ENCODE measurements at regions not wholly inside any gene's neighbourhood (a gene's known extent, or its start where the extent isn't known, plus 50 kb on each side); places are given as distances from the start of the nearest gene placed in this dataset.
A peak's percentile ranks its signal among the peaks of the same experiment; 100 is the strongest.

DNA sequence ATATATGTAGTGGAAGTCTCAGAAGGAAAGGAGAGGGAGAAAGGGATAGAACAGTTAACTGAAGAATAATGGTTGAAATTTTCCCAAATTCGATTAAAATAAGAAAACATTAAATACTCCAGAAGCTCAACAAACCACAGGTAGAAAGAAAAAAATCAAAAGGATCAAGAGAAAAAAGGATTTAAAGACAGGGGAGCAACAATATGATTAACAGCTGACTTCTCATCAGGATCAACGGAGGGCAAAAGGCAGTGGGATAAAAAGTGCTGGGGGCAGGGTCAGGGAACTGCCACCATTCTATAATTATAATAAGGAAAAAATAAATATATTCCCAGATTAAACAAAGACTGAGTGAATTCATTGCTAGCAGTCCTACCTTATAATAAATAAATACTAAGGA is 55.3 kb downstream of the CDKN2C start:
- POLR2A ChIA-PET (ENCODE audit: partially characterized antibody), result no interaction called here
- no peak overlapping the region for H3K27ac Mint-ChIP-seq
- no peaks in the 10 kb centered on the region for H3K4me1 Mint-ChIP-seq

GRCh38 chr1:51032936-51033335 is 62.9 kb downstream of the CDKN2C start:
- Histone ChIP-seq H3K4me1 (ENCODE audit: insufficient read depth, low read length) (no peaks in the 10 kb centered on the region), H3K27me3 (ENCODE audit: insufficient read depth, low read length) (no peaks in the 10 kb centered on the region), H3K27ac (ENCODE audit: low read depth, low read length) (no peak overlapping the region), H3K4me3 (ENCODE audit: low read length in 2 of 2) (no peak overlapping the region), H3K36me3 (ENCODE audit: insufficient read depth, low read length) (no peaks in the 10 kb centered on the region), H3K9me3 (ENCODE audit: control insufficient read depth in 1 of 2, low read length in 2 of 2) (no peaks in the 10 kb centered on the region)
- no peak for DNase-seq
- peaks cover 6% of the 10 kb centered on the region in 2 donors for H3K27me3 Mint-ChIP-seq
- H3K9me3 Mint-ChIP-seq, result peaks cover 0 to 2% (median 0%) of the 10 kb centered on the region in 8 donors
- POLR2A ChIA-PET (ENCODE audit: partially characterized antibody), result no interaction called here
- intact Hi-C loops (cut with micrococcal nuclease), result no loop called here
- H3K4me1 Mint-ChIP-seq, result no peaks in the 10 kb centered on the region
- no peaks in the 10 kb centered on the region for H3K36me3 Mint-ChIP-seq
- CTCF ChIA-PET (ENCODE audit: partially characterized antibody), result no interaction called here
- H3K27ac Mint-ChIP-seq, result no peak overlapping the region
- H3K4me3 Mint-ChIP-seq, result no peak overlapping the region

More for the DNA sequence above, 55.3 kb downstream of the CDKN2C start:
- CTCF ChIA-PET (ENCODE audit: partially characterized antibody), result no interaction called here
- H3K4me1 ChIP-seq (ENCODE audit: insufficient read depth, low read length), result no peaks in the 10 kb centered on the region
- H3K27me3 ChIP-seq (ENCODE audit: insufficient read depth, low read length), result no peaks in the 10 kb centered on the region
- no peaks in the 10 kb centered on the region for H3K9me3 ChIP-seq (ENCODE audit: control insufficient read depth in 1 of 2, low read length in 2 of 2)
- H3K36me3 ChIP-seq (ENCODE audit: insufficient read depth, low read length), result no peaks in the 10 kb centered on the region
- H3K27ac ChIP-seq (ENCODE audit: low read depth, low read length), result no peak overlapping the region
- Mint-ChIP-seq H3K27me3 (peaks cover 4 to 8% of the 10 kb centered on the region in 2 donors), H3K36me3 (no peaks in the 10 kb centered on the region), H3K4me3 (no peak overlapping the region), H3K9me3 (peaks cover 0 to 6% (median 1%) of the 10 kb centered on the region in 8 donors)
- intact Hi-C loops (cut with micrococcal nuclease), result no loop called here
- DNase-seq, result no peak
- H3K4me3 ChIP-seq (ENCODE audit: low read length in 2 of 2), result no peak overlapping the region

- intact Hi-C loops (cut with micrococcal nuclease), result loop anchor here (2.0 kb wide), 1 partner anchor 75 kb away; no protein-coding TSS in a partner anchor
- Histone ChIP-seq H3K9me3 (ENCODE audit: control insufficient read depth in 1 of 2, low read length in 2 of 2) (no peaks in the 10 kb centered on the region), H3K36me3 (ENCODE audit: insufficient read depth, low read length) (no peaks in the 10 kb centered on the region), H3K4me1 (ENCODE audit: insufficient read depth, low read length) (no peaks in the 10 kb centered on the region), H3K27ac (ENCODE audit: low read depth, low read length) (no peak overlapping the region), H3K27me3 (ENCODE audit: insufficient read depth, low read length) (no peaks in the 10 kb centered on the region), H3K4me3 (ENCODE audit: low read length in 2 of 2) (no peak overlapping the region)
- Mint-ChIP-seq H3K27me3 (peaks cover 15 to 20% of the 10 kb centered on the region in 2 donors), H3K4me3 (no peak overlapping the region), H3K9me3 (peaks cover 0 to 13% (median 6%) of the 10 kb centered on the region in 8 donors), H3K4me1 (peaks cover 0 to 2% (median under 1%) of the 10 kb centered on the region in 4 donors), H3K27ac (no peak overlapping the region), H3K36me3 (peaks cover 0 to 2% of the 10 kb centered on the region in 2 donors)
- ChIA-PET POLR2A (ENCODE audit: partially characterized antibody) (no interaction called here), CTCF (ENCODE audit: partially characterized antibody) (interaction anchor here (1.5 kb wide), 1 partner anchor 114 kb away, joined by 6 read pairs; no protein-coding TSS in a partner anchor)
- DNase-seq, result no peak
Observed at GRCh38 chr1:51044199-51044598, 57.8 kb upstream of the C1orf185 start.

DNA sequence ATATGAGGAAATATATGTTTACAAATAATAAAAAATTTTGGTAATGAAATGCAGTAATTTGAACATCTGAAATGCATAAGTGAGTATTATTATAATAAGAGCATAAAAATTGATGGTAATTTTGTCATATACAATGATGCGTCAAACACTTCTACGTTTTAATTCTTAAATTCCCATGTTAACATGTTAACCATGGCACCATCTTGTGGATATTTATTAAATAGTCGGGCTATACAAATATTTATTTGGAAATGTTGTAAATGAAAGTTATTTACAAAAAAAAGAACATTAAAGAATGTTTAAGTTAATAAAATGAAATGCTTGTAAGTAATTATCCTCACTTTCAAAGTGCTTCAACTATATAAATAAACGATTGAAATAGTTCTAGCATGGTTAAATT is 57.2 kb upstream of the C1orf185 start:
- no peak overlapping the region for H3K4me3 ChIP-seq (ENCODE audit: low read length in 2 of 2)
- CTCF ChIA-PET (ENCODE audit: partially characterized antibody), result no interaction called here

GRCh38 chr1:51048021-51048420 is 54.0 kb upstream of the C1orf185 start:
- ChIA-PET CTCF (ENCODE audit: partially characterized antibody) (interaction anchor here (1.1 to 2.2 kb wide), 3 partner anchors 9 to 177 kb away, joined by 3 to 14 read pairs (median 8); no protein-coding TSS in a partner anchor), POLR2A (ENCODE audit: partially characterized antibody) (no interaction called here)
- intact Hi-C loops (cut with micrococcal nuclease), result no loop called here
- Histone ChIP-seq H3K36me3 (ENCODE audit: insufficient read depth, low read length) (no peaks in the 10 kb centered on the region), H3K4me1 (ENCODE audit: insufficient read depth, low read length) (no peaks in the 10 kb centered on the region), H3K27ac (ENCODE audit: low read depth, low read length) (no peak overlapping the region), H3K9me3 (ENCODE audit: control insufficient read depth in 1 of 2, low read length in 2 of 2) (no peaks in the 10 kb centered on the region), H3K27me3 (ENCODE audit: insufficient read depth, low read length) (no peaks in the 10 kb centered on the region), H3K4me3 (ENCODE audit: low read length in 2 of 2) (no peak overlapping the region)
- DNase-seq, result no peak
- Mint-ChIP-seq H3K4me3 (no peak overlapping the region), H3K4me1 (peaks cover 0 to 2% (median under 1%) of the 10 kb centered on the region in 4 donors), H3K27me3 (peaks cover 8 to 13% of the 10 kb centered on the region in 2 donors), H3K27ac (peak overlapping the region in 1 of 7 donors; percentile 1), H3K36me3 (no peaks in the 10 kb centered on the region), H3K9me3 (no peaks in the 10 kb centered on the region)

More for the DNA sequence above, 57.2 kb upstream of the C1orf185 start:
- H3K9me3 Mint-ChIP-seq, result peaks cover 0 to 7% (median 3%) of the 10 kb centered on the region in 8 donors
- H3K4me1 ChIP-seq (ENCODE audit: insufficient read depth, low read length), result no peaks in the 10 kb centered on the region
- no peaks in the 10 kb centered on the region for H3K36me3 ChIP-seq (ENCODE audit: insufficient read depth, low read length)
- peaks cover 13 to 18% of the 10 kb centered on the region in 2 donors for H3K27me3 Mint-ChIP-seq
- no peak overlapping the region for H3K4me3 Mint-ChIP-seq
- intact Hi-C loops (cut with micrococcal nuclease), result loop anchor here (1.0 to 2.0 kb wide), 4 partner anchors 76 to 271 kb away; no protein-coding TSS in a partner anchor
- no peaks in the 10 kb centered on the region for H3K27me3 ChIP-seq (ENCODE audit: insufficient read depth, low read length)
- DNase-seq, result peak in 1 of 5 donors; percentile 9
- POLR2A ChIA-PET (ENCODE audit: partially characterized antibody), result no interaction called here
- peaks cover 0 to 2% (median under 1%) of the 10 kb centered on the region in 4 donors for H3K4me1 Mint-ChIP-seq
- H3K36me3 Mint-ChIP-seq, result peaks cover 0 to 2% of the 10 kb centered on the region in 2 donors
- H3K27ac Mint-ChIP-seq, result no peak overlapping the region
- no peaks in the 10 kb centered on the region for H3K9me3 ChIP-seq (ENCODE audit: control insufficient read depth in 1 of 2, low read length in 2 of 2)
- no peak overlapping the region for H3K27ac ChIP-seq (ENCODE audit: low read depth, low read length)

- no peaks in the 10 kb centered on the region for H3K36me3 Mint-ChIP-seq
- intact Hi-C loops (cut with micrococcal nuclease), result no loop called here
- Histone ChIP-seq H3K27ac (ENCODE audit: low read depth, low read length) (no peak overlapping the region), H3K4me3 (ENCODE audit: low read length in 2 of 2) (no peak overlapping the region), H3K36me3 (ENCODE audit: insufficient read depth, low read length) (no peaks in the 10 kb centered on the region), H3K27me3 (ENCODE audit: insufficient read depth, low read length) (no peaks in the 10 kb centered on the region), H3K9me3 (ENCODE audit: control insufficient read depth in 1 of 2, low read length in 2 of 2) (no peaks in the 10 kb centered on the region), H3K4me1 (ENCODE audit: insufficient read depth, low read length) (no peaks in the 10 kb centered on the region)
- ChIA-PET CTCF (ENCODE audit: partially characterized antibody) (no interaction called here), POLR2A (ENCODE audit: partially characterized antibody) (no interaction called here)
- H3K9me3 Mint-ChIP-seq, result no peaks in the 10 kb centered on the region
- no peak overlapping the region for H3K4me3 Mint-ChIP-seq
- peaks cover 8 to 14% of the 10 kb centered on the region in 2 donors for H3K27me3 Mint-ChIP-seq
- DNase-seq, result no peak
- H3K4me1 Mint-ChIP-seq, result peaks cover 0 to 3% (median under 1%) of the 10 kb centered on the region in 4 donors
- no peak overlapping the region for H3K27ac Mint-ChIP-seq
Observed at GRCh38 chr1:51048670-51049069, 53.4 kb upstream of the C1orf185 start.

Measured in CD4-positive, alpha-beta memory T cell (primary cell).